RPMI7951 (cell line): ENCODE measurements at regions not wholly inside any gene's neighbourhood (a gene's known extent, or its start where the extent isn't known, plus 50 kb on each side); places are given as distances from the start of the nearest gene placed in this dataset.

Experiments used
- DNase-seq: peaks from one replicate; pipeline ENCODE4 v3.0.0-alpha.2; 2012; ENCODE audit warnings: low read depth

DNA sequence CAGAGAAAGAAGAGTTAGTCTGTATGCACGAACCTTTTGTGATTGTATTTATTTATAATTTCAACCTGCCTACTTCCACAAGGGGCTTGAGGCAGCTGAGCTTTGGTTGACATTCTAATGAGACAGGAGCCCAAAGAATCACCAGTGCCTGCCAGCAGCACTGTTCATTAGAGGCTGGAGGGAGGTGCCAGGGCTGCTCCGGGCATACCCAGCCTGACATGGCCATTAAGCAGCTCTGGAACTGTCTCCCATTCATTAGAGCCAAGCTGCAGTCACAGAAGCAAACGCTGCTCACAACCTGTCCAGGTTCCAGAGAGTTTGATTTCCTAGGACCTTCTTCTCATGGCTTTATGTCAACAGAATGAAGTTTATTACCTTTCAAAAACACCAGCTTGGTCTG, 425.5 kb downstream of the RFC3 start:
- no peak for DNase-seq

DNA sequence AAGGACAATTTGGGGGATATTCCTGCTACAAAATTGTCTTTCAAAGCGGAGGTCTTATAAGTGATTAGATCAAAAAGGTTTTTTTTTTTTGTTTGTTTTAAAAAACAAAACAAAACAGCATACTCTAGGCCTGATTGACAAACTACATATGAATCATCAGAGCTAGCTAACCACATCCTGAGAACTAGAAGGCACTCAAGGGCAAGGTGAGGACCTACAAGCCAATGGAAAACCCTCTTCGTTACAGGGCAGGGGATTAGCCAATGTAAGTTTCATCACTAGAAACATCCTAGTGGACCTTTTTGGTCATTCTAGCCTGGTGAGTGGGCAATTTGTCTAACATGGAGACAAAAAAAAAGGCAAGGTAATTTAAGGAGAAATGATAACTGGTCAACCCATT, 428.6 kb downstream of the RFC3 start:
- peak; percentile 41 for DNase-seq

DNA sequence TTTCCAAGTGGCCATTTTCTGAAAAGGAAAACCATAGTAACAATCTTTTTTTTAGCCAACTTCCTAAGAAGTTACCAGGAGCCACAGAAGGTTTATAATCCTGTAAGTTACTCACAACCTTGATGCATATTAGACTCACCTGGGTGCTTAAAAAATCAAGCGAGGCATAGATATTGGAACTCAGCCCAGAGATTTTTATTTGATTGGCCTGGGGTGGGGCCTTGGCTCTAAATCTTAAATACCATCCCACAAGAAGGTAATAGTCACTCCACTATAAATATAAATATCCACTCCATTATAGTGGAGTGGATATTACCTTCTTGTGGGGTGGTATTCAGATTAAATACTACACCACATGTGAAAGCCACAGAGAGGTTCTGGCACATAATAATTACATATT, 429.6 kb downstream of the RFC3 start:
- DNase-seq = no peak

DNA sequence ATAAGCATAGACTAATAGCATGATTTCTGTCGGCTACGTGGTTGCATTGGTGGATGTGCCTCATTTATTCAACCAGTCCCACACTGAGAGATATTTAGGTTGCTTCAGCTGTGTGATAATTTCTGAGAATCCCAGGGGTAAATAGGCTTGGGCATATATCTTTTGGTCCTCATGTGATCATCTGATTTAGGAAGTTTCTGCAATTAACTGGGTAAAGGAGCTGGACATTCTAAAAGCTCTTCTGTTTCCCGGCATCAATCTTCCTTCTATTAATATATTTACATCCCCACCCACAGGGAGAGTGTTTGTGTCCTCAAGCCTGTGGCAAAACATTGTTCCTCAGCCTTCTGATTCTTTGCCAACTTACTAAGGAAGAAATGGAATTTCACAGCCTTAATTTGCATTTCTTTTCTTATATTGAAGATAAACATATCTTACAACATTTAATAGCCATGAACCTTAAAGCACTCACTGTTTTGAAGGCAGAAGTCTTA, 431.6 kb downstream of the RFC3 start:
- DNase-seq = no peak

DNA sequence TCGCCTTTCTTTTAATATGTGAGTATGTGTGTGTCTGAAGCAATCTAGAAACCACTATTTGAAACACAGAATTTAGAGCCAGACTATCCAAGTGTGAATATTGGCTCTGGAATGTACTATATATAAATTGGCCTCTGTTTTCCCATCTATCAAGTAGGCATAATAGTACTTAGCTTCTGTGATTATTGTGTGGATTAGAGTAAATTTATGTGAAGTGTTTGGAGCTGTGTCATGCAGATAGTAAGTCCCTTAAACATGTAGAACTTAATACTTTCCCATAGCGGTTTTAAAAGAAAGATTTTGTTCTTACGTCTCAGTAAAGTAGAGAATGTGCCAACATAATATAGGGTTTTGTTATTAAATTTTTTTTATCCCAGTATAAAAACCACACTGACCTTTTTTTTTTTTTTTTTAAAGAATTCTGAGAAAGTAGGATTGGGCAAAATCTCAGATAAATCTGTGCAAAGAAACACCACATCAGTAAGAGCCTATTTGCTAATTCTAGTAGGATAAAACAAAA, 432.3 kb downstream of the RFC3 start:
- DNase-seq = no peak

DNA sequence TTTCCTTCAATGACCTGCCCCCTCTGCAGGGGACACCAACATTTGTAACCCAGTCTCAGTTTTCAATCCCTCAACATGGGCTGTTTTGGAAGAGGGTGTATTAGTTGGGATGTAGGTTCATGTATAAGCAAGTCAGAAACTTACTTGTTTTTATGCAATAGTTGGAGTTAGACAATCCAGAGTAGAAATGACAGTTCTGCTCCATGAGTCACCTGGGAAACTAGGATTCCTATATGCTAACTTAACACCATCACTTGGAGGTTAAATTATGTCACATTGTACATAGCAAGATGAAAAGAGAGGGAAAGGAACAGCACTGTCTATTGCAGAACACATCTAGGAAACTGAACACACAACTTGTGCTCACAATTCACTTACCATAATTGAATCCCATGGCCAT, 436.4 kb downstream of the RFC3 start:
- DNase-seq = no peak

DNA sequence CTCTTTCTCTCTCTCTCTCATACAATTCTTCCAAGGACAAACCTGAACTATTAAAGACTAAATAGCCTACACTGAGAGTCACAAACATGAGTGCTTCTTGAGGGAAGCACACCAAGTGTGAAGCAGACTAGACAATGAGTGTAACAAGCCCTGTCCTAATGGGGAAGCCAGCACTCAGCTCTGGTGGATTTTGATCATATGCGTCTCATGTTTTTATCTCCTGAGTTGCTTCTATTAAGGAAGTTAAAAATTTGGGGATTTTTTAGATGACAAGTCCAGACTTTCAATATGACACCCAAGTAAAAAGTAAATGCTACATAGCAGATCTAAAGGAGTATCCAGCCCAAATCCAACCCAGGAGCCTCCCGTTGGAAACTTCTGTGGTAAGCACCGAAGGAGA, 437.8 kb downstream of the RFC3 start:
- DNase-seq = no peak

DNA sequence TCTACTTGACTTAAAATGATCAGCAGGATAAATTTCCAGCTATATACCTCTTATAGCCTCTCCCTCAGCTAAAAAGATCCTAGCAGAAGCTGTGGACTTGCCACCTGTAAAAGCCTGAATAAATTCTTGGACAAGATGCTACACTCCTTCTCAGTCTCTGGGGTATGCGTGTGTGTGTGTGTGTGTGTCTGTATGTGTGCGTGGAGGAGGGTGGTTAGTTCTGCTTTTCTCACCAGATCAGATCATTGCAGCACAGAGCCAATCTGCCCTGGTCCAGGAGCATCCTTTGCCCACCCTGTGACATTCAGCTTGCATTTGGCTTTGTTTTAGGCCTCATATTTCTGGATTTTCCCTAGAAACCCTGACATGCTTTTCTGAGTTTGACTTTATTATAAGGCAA, 438.3 kb downstream of the RFC3 start:
- DNase-seq = no peak

DNA sequence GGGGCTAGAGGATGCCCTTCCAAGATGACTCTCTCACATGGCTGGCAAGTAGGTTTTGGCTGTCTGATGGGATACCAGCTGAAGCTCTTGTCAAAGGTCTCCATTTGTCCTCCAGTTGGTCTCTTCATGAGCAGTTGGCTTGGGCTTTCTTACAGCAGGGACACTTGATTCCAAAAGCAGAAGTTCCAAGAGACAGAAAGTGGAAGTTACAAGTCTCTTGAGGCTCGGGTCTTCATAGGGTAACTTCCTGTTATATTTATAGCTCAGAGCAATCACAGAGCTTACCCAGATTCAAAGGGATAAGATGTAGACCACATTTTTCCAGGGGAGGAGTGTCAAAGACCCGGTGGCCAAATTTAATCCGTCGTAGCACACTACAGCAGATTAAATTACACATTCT, 440.0 kb downstream of the RFC3 start:
- no peak for DNase-seq

DNA sequence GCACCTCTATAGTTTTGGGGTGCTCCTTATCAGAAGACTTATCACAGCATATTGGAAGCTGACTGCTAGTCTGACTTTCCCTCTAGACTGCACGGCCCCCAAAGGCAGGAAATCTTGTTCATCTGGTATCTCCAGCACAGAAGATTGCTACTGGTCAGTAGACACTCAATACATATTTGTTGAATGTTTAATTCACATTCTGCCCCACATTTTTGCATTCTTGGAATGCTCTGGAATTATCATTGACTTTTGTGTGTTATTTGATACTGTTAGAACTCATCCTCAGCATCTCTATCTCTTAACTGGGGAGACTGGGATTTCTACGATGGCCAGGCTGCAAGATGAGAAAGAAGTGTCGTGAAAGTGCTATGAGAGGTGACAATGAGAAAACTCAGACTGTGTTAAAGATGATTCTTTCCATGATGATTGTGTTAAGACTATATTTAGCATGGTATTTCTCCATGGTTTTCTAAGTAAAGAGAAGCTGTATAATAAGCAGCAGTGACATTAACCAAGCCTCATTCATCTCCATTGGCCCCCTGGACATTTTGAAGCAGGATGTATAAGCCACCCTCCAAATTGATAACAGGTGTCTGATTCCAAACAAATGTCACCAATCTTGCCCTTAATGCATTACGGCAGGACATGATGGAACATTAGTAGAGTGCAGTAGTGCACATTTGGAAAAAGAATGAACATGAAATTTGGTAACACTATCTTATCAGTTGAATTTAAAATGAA, 440.9 kb downstream of the RFC3 start:
- DNase-seq = peak; percentile 2

DNA sequence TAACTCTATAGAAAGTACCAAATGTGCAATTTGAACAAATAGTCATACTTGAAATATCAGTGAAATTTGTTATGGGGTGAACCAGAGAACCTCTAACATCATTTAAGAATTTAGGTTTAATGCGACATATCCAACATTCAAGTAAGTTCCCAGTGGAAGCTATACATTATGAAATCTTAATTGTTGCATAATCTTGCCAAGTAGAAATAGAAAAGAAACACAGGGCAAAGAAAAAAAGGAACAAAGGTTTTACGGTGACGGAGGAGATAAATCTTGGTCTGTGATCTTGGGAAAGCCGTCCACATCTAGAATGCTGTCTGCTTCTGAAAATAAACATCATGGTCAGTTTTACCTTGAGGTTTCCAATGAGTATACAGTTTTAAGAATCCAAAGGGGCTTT, 445.7 kb downstream of the RFC3 start:
- DNase-seq = no peak

DNA sequence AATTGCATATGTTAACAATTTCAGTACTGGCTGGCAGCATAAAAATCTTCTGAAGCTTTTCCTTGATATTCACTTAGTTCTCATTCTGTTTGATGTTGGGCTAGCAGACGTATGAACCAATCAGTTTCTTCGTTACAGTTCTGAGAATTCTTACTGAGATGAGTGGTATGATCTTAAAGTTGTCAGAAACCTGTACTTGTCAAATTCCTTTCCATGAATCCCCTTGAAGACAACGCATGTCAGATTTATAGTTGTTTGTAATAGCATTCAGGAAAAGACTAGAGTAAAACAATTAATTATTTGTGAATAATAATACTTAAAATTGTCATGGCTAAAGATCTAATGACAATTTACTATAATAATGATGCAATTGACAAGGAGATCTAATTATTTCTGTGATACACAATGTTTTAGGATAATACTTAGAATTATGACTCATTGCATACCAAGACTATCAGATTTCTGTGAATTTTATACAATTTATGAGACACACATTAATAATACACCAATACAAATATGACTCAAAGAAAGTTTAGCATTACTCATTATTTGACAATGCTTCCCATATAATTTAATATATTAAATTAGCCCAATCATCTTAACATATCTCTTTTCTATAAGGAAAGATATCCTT, 447.2 kb downstream of the RFC3 start:
- DNase-seq = no peak

DNA sequence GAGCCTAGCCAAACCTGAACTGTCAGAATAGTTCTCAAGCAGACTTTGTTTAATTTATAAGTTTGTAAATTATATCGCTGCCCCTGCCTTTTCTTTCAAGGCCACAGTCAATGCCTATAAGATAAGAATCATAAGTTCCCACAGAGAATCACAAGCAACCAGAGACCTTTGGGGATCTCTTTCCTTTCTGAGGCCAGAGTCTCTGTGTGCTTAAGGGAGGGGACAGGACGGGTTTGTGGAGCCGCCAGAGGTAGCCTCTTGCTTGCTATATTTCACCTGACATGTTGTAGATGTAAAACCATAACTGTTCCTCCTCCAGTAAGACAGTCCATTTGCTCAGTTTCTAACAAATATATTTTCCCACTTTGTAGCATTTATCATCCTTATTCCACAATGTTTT, 458.8 kb downstream of the RFC3 start:
- DNase-seq = no peak

DNA sequence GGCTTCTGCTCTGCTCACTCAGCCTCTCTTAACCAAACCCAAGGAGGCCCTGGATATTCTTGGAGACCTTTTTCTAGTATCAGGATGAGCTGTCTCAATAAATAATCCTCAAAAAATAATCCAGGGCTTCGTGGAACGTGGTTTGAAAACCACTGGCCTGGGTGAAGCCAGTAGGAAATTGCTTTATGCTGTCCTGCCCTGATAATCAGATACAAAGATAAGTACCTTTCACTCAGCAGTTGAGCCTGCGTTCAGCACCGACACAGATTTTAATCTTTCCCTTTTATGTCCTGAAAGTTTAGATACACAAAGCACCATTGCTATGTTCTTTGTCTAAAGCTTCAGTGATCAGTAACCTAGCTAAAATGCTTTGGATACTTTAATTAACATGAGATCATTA, 460.0 kb downstream of the RFC3 start:
- DNase-seq = no peak

DNA sequence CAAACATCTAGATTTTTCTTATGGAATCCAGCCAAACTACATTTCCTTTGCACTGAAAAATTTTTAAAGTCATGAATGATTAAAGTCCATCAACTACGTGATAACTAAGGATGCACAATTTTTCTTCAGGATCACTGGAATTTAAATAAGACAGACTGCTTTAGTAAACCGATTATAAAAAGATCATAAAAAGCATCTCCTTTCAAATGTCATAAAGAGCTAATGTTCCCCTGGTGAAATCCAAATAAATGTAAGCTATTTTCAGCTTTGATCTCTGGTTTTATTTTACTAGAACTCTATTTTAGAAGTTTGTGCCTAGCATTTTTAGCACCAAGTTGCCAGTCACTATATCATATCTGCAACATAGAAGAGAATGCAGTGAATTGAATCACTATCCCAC, 460.8 kb downstream of the RFC3 start:
- no peak for DNase-seq

DNA sequence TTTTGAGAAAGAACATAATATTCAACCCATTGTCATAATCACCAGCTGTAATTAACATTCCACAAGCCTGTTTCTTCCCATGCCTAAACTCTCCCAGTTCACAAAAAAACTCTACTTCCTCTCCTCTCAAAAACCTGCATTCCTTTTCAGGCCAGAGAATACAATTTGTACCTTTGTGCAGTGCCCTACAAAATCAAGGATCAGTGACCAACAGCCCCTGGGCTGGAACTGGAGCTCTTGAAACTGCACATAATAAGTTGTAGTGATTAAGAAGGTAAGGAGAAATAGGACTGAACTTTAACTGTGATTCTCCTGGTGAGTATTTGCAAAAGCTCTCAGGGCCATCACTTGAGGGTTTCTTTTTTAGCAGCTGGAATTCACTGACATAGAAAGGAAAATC, 472.7 kb downstream of the RFC3 start:
- no peak for DNase-seq

DNA sequence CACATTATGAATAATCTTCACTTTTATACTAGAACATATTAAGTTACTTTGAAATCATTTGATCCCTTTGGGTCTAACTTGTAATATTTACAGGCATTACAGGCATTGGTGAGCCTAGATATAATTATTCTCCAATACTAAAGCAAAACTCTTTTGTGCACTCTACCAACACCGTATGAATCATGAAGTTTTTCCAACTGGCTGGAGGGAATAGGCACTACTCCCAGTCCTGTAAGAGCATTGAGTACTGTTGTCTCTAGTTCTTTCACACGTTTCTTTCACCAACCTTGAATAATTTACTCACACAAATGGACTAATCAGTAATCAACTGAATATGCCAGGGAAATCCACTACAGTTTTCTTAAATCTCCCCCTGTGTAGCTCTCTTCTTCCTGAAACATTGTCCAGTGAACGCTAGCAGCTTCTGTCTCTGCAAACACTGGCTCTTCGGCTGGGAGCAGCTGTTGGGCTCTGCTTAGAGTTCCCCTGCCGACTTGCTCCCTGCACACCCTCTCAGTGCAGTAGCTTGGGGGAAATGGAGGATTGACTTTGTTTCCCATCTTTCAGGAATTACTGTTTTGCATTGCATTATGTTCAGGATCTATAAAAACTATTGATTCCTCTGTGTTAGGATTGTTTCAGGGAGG, 476.7 kb downstream of the RFC3 start:
- peak; percentile 32 for DNase-seq

DNA sequence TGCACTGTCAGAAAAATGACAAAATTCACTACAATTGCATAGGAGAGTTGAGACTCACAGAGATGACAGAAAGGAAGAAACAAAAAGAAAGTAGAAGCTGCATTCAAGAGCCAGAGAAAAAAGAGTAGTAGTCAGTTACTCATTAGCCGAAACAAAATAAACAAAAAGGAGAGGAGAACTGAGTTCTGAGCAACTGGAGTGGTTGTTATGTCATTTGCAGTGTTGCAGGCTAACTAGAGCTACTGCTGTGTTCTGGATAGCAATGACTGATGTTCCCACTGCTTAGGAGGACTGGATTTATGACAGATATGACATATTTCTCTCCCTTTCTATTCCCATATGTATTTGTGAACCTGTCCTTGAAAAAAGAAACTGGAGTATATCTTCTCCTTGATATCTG, 482.6 kb downstream of the RFC3 start:
- DNase-seq = no peak

DNA sequence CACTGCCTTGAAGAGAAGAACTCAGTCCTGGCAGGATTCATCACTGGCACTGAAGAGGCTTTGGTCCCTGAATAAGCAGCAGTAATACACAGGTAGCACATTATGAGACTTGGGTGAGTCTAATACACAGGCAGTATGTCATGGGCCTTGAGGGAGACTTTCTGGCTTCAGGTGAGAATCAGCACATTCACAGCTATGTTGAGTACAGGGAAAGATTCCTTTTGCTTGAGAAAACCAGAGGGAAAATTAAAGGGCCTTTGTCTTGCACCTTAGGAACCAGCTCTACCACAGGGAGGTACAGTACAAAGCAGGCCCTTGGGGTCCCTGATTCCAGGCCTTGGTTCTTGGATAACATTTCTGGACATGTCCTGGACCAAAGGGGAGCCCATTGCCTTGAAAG, 484.6 kb downstream of the RFC3 start:
- DNase-seq = no peak

DNA sequence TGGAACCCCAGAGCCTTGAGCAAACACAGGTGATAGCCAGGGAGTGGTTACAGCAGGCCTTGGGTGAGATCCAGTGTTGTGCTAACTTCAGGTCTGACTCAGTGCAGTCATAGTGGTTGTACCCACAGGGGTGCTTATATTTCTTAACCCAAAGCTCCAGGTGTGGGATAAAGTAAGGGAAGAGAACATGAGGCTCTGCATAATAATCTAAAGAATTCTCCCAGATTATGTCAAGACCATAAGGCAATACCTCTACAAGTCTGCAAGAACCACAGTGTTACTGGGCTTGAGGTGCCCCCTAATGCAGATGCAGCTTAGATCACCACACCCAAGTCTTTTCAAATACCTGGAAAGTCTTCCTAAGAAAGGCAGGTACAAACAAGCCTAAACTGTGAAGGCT, 485.4 kb downstream of the RFC3 start:
- no peak for DNase-seq

DNA sequence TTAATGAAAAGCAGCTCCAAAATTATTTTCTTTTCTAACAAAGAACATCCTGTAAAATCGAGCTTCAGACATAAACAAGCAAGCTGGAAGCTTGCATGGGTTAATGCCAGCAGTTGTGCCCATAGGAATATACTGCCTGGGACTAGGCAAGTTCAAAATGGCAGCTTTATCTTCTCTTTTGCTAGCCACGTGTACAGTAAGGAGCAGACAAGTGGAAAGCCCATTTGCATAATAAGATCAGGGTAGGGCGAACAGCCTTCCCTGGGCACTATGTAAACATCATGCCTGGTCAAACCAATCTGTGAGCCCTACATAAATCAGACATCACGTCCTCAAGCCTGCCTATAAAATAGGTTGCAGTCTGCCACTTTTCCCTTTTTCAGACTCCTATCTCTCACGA, 489.7 kb downstream of the RFC3 start:
- DNase-seq = no peak

DNA sequence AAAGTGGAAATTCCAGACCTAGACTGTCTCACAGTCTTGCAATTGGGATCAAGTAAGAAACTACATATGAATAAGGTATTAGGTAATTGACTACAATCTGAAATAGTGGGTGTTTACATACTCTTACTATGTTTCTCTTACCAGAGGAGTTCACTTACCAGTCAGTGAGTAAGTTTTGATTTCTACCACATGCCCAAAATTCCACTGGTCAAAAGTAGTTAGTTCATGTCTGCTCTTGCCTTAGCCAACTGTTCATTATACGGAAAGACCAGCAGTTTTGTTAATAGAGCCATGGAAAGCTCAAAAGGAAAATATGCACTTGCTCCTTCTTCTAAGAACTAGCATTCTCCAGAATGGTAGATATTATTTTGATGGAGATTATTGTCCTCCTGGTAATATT, 490.8 kb downstream of the RFC3 start:
- DNase-seq = no peak

DNA sequence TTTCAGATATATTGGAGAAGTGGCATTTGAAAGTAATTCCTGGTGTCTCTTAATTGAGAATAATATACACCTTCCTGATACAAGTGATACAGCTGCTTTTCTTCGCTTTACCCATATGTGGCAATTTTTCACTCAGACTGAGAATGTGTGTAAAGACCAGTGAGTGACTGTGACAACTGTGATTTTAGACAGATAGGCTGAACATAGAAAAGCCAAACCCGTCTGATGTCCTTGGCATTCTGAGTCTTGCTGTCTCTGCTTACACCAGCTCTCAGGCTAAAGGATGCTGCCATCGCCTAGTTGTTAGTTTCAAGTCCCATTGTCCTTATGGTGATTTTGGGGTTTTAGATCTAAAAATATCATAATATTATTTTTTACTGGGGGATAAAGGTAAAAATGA, 492.6 kb downstream of the RFC3 start:
- DNase-seq = no peak
